Testis (tissue), 2 donors: ENCODE measurements at regions not wholly inside any gene's neighbourhood (a gene's known extent, or its start where the extent isn't known, plus 50 kb on each side); places are given as distances from the start of the nearest gene placed in this dataset.

Experiments used
- POLR2A ChIP-seq: fragments of 450-650 bp; IDR thresholded peaks from one replicate; pipeline ENCODE4 v1.6.1; 2017; ENCODE audit warnings: antibody characterized with exemption, mild to moderate bottlenecking, moderate library complexity
- TF ChIP-seq, protein P1 (sequence below), 3 experiments: fragments of 450-650 bp in 2 of 3; fragments of 200-600 bp in 1 of 3; sonication (generic) in 1 of 3; IDR thresholded peaks; one replicate each; pipeline ENCODE4 v1.5.1; 2016 to 2019; ENCODE audit warnings: antibody characterized with exemption in 3 of 3, mild to moderate bottlenecking in 2 of 3, moderate library complexity in 1 of 3

DNA sequence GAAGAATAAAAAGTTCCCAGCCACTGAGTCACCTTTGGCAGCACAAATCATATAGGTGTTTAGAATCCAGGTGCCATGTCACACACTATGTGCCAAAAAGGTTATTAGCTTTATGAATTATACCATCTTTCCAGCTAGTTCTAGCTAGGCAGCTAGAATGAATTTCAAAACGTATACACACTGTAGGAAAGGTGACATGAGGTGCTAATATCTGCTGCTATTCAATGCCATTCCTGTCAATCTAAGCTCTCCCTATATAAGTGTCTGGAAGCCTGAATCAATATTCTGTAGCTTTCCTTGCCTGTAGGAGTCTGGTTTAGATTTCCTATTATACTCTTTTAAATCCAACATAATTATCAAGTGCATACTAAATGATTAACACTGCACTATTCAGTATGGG is 868.6 kb downstream of the GATA3 start:
- TF ChIP-seq, protein P1, sequence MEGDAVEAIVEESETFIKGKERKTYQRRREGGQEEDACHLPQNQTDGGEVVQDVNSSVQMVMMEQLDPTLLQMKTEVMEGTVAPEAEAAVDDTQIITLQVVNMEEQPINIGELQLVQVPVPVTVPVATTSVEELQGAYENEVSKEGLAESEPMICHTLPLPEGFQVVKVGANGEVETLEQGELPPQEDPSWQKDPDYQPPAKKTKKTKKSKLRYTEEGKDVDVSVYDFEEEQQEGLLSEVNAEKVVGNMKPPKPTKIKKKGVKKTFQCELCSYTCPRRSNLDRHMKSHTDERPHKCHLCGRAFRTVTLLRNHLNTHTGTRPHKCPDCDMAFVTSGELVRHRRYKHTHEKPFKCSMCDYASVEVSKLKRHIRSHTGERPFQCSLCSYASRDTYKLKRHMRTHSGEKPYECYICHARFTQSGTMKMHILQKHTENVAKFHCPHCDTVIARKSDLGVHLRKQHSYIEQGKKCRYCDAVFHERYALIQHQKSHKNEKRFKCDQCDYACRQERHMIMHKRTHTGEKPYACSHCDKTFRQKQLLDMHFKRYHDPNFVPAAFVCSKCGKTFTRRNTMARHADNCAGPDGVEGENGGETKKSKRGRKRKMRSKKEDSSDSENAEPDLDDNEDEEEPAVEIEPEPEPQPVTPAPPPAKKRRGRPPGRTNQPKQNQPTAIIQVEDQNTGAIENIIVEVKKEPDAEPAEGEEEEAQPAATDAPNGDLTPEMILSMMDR (IDR thresholded peaks at IDR 0.05): no peak
- TF ChIP-seq POLR2A: no peak
